ENCODE measurements at regions not wholly inside any gene's neighbourhood (a gene's known extent, or its start where the extent isn't known, plus 50 kb on each side); places are given as distances from the start of the nearest gene placed in this dataset.
A peak's percentile ranks its signal among the peaks of the same experiment; 100 is the strongest.

DNA sequence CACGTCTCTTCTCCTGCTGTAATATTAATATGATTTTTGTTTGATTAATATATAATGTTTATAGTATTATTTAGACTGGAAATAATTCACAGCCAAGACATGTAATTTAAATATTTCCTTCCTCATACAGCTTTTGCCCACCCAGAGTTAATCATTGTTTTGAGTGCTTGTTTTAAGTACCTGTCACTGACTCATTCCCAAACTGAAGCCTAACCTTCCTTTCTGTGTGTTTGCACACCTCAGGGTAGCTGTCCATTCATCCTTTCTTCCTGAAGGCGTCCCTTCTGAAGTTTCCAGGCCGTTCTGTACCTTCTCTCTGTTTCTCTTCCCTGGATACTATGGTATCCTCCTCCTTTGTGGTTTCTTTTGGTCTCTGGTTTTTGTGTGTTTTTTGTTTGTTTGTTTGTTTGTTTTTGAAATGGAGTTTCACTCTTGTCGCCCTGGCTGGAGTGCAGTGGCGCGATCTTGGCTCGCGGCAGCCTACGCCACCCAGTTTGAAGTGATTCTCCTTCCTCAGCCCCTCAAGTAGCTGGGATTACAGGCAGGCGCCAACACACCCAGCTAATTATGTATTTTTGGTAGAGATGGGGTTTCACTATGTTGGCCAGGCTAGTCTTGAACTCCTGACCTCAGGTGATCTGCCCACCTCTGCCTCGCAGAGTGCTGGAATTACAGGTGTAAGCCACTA lies 312.4 kb downstream of the DOCK8 start:
- Histone ChIP-seq H3K79me2 (ENCODE audit: control insufficient read depth, insufficient read depth, low read length) (no peaks in the 10 kb centered on the region), H3K9me3 (ENCODE audit: control insufficient read depth, insufficient read depth, low read depth, low read length) (no peaks in the 10 kb centered on the region), H3K4me3 (replicated peaks in 1 of 4; ENCODE audit: control extremely low read depth in 1 of 4, insufficient read depth in 1 of 4, low read depth in 3 of 4, low read length in 4 of 4) (no peak overlapping the region)

DNA sequence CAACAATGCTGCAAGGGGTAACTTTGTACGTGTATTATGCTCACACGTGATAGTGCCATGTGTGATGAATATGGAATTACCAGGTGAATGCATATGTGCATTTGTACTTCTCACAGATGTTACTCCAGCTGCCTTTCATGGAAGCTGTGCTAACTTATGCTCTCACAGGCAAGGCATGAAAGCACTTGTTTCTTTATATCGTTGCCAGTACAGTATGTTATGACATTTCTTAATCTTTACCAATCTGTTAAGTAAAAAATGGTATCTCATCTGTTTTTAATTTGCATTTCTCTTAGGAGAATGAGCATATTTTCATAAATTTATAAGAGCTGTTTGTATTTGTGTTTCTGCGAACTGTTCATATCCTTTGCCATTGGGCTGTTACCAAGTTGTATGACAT lies 311.8 kb upstream of the DMRT1 start:
- no peak for DNase-seq (ENCODE audit: low read depth in 2 of 2)
- Histone ChIP-seq H2AFZ (ENCODE audit: low read length) (no peak overlapping the region), H3K27me3 (ENCODE audit: control insufficient read depth, insufficient read depth, low read length) (no peaks in the 10 kb centered on the region), H3K79me2 (ENCODE audit: control insufficient read depth, insufficient read depth, low read length) (no peaks in the 10 kb centered on the region), H3K36me3 (ENCODE audit: control insufficient read depth, insufficient read depth, low read length) (no peaks in the 10 kb centered on the region), H3K9me3 (ENCODE audit: control insufficient read depth, insufficient read depth, low read depth, low read length) (no peaks in the 10 kb centered on the region), H4K20me1 (ENCODE audit: control insufficient read depth, extremely low read depth, insufficient read depth, low read length) (no peaks in the 10 kb centered on the region), H3K4me3 (replicated peaks in 1 of 4; ENCODE audit: control extremely low read depth in 1 of 4, insufficient read depth in 1 of 4, low read depth in 3 of 4, low read length in 4 of 4) (no peak overlapping the region), H3K27ac (ENCODE audit: insufficient read depth, low read length) (no peak overlapping the region), H3K4me1 (ENCODE audit: control insufficient read depth, extremely low read depth, insufficient read depth, low read length) (no peaks in the 10 kb centered on the region), H3K9ac (ENCODE audit: insufficient read depth, low read length) (no peak overlapping the region), H3K4me2 (ENCODE audit: extremely low read depth, insufficient read depth, low read length) (no peak overlapping the region)
- TF ChIP-seq, protein P1, sequence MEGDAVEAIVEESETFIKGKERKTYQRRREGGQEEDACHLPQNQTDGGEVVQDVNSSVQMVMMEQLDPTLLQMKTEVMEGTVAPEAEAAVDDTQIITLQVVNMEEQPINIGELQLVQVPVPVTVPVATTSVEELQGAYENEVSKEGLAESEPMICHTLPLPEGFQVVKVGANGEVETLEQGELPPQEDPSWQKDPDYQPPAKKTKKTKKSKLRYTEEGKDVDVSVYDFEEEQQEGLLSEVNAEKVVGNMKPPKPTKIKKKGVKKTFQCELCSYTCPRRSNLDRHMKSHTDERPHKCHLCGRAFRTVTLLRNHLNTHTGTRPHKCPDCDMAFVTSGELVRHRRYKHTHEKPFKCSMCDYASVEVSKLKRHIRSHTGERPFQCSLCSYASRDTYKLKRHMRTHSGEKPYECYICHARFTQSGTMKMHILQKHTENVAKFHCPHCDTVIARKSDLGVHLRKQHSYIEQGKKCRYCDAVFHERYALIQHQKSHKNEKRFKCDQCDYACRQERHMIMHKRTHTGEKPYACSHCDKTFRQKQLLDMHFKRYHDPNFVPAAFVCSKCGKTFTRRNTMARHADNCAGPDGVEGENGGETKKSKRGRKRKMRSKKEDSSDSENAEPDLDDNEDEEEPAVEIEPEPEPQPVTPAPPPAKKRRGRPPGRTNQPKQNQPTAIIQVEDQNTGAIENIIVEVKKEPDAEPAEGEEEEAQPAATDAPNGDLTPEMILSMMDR (conservative IDR thresholded peaks at IDR 0.05 in 1 of 2, IDR thresholded peaks at IDR 0.05 in 1 of 2; ENCODE audit: low read depth in 1 of 2, low read length in 2 of 2), result no peak
- no peak for TF ChIP-seq EZH2 (IDR thresholded peaks at IDR 0.05; ENCODE audit: low read length, missing control alignments)

More for the DNA sequence above, 312.4 kb downstream of the DOCK8 start:
- TF ChIP-seq, protein P1 (conservative IDR thresholded peaks at IDR 0.05 in 1 of 2, IDR thresholded peaks at IDR 0.05 in 1 of 2; ENCODE audit: low read depth in 1 of 2, low read length in 2 of 2), result no peak
- no peak for TF ChIP-seq EZH2 (IDR thresholded peaks at IDR 0.05; ENCODE audit: low read length, missing control alignments)
- Histone ChIP-seq H3K4me2 (ENCODE audit: extremely low read depth, insufficient read depth, low read length) (no peak overlapping the region), H3K27ac (ENCODE audit: insufficient read depth, low read length) (no peak overlapping the region), H3K4me1 (ENCODE audit: control insufficient read depth, extremely low read depth, insufficient read depth, low read length) (no peaks in the 10 kb centered on the region), H4K20me1 (ENCODE audit: control insufficient read depth, extremely low read depth, insufficient read depth, low read length) (no peaks in the 10 kb centered on the region), H3K9ac (ENCODE audit: insufficient read depth, low read length) (no peak overlapping the region), H3K36me3 (ENCODE audit: control insufficient read depth, insufficient read depth, low read length) (no peaks in the 10 kb centered on the region), H2AFZ (ENCODE audit: low read length) (no peak overlapping the region), H3K27me3 (ENCODE audit: control insufficient read depth, insufficient read depth, low read length) (no peaks in the 10 kb centered on the region)
- DNase-seq (ENCODE audit: low read depth in 2 of 2), result no peak

DNA sequence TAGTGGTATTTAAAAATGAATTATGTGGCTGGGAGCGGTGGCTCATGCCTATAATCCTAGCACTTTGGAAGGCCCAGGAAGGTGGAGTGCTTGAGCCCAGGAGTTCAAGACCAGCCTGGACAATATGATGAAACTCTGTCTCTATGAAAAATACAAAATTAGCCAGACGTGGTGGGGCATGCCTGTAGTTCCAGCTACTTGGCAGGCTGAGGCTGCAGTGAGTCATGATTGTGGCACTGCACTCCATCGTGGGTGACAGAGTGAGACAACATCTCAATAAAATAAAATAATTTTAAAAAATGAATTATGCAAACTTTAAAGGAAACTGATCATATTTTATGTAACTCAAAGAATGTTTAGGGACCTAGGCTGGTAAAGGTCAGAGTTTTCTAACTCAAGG lies 310.8 kb upstream of the DMRT1 start:
- no peak for TF ChIP-seq EZH2 (IDR thresholded peaks at IDR 0.05; ENCODE audit: low read length, missing control alignments)
- TF ChIP-seq, protein P1 (conservative IDR thresholded peaks at IDR 0.05 in 1 of 2, IDR thresholded peaks at IDR 0.05 in 1 of 2; ENCODE audit: low read depth in 1 of 2, low read length in 2 of 2), result no peak
- Histone ChIP-seq H3K36me3 (ENCODE audit: control insufficient read depth, insufficient read depth, low read length) (no peaks in the 10 kb centered on the region), H3K9me3 (ENCODE audit: control insufficient read depth, insufficient read depth, low read depth, low read length) (no peaks in the 10 kb centered on the region), H4K20me1 (ENCODE audit: control insufficient read depth, extremely low read depth, insufficient read depth, low read length) (no peaks in the 10 kb centered on the region), H3K4me2 (ENCODE audit: extremely low read depth, insufficient read depth, low read length) (no peak overlapping the region), H2AFZ (ENCODE audit: low read length) (no peak overlapping the region), H3K9ac (ENCODE audit: insufficient read depth, low read length) (no peak overlapping the region), H3K79me2 (ENCODE audit: control insufficient read depth, insufficient read depth, low read length) (no peaks in the 10 kb centered on the region), H3K4me3 (replicated peaks in 1 of 4; ENCODE audit: control extremely low read depth in 1 of 4, insufficient read depth in 1 of 4, low read depth in 3 of 4, low read length in 4 of 4) (no peak overlapping the region), H3K4me1 (ENCODE audit: control insufficient read depth, extremely low read depth, insufficient read depth, low read length) (no peaks in the 10 kb centered on the region), H3K27ac (ENCODE audit: insufficient read depth, low read length) (no peak overlapping the region), H3K27me3 (ENCODE audit: control insufficient read depth, insufficient read depth, low read length) (no peaks in the 10 kb centered on the region)
- peak in 1 of 2 donors; percentile 37 for DNase-seq (ENCODE audit: low read depth in 2 of 2)

Data from fibroblast of lung (primary cell).